C4-2B (cell line): ENCODE measurements at regions not wholly inside any gene's neighbourhood (a gene's known extent, or its start where the extent isn't known, plus 50 kb on each side); places are given as distances from the start of the nearest gene placed in this dataset.

Experiments
- CTCF ChIP-seq: fragments of 450-650 bp; conservative IDR thresholded peaks from 2 replicates; pipeline ENCODE4 v1.5.1; 2017; ENCODE audit warnings: mild to moderate bottlenecking
- ZFX ChIP-seq: fragments of 450-650 bp; IDR thresholded peaks from 2 replicates; pipeline ENCODE4 v1.6.1; 2017

DNA sequence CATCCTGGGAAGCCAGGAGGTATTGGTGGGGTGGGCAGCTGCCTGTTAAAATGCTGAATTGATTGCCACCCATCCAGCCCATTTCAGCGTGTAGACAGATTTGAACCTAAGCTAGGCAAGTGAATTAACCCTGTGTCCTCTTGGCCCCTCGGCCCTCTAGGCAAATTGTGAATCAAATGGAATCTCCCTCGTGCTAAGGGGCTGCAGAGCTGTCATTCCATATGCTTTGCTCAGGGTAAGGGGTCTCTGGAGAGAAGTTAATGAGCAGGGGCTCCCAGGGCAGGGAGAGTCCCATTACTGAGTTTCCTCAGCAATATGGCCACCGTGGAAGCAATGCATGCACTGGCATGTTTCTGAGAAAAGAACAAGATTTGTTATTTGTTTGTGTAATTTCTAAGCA is 117.7 kb upstream of the RCN1 start:
- TF ChIP-seq CTCF (no peak), ZFX (no peak)
